ENCODE measurements at regions not wholly inside any gene's neighbourhood (a gene's known extent, or its start where the extent isn't known, plus 50 kb on each side); places are given as distances from the start of the nearest gene placed in this dataset.

DNA sequence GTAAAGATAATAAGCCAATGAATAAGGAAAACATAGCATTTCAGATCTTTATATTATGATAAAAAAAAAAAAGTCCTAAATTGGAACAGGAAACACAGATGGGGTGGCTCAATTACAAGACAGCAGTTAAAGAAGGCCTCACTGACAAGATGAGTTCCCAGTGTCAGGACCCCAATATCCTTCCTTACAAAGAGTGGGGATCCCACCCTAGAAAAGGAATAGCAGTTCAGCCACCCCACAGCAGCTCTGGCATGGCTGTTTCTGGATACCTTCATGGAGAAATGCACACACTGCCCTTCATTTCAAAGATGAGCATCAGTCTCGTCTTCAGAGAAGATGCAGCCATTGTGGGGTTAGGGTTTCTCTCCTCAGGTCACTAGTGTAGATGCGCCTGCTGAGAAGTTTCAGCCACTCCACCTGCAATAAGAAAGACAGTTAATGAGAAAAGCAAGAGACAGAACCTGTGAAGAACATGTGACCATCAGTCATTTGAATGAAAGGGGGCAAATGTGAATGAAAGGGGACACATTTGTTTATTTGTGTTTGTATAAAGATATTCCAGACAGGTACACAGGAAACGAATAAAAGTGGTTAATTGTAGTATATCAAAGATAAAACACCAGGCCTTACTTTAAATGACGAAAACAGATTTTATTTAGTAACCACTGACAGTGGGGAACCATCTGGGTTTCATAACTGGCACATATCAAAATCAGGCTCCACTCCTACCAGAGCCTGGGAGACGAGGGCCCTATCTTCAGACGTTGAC lies 121.3 kb upstream of the PRSS16 start (continued):
- TF ChIP-seq, protein P1, sequence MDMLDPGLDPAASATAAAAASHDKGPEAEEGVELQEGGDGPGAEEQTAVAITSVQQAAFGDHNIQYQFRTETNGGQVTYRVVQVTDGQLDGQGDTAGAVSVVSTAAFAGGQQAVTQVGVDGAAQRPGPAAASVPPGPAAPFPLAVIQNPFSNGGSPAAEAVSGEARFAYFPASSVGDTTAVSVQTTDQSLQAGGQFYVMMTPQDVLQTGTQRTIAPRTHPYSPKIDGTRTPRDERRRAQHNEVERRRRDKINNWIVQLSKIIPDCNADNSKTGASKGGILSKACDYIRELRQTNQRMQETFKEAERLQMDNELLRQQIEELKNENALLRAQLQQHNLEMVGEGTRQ (IDR thresholded peaks at IDR 0.05; ENCODE audit: borderline replicate concordance, low read depth, low read length), result no peak
- TF ChIP-seq RXRA (IDR thresholded peaks at IDR 0.05; ENCODE audit: borderline replicate concordance, low read depth) (no peak), FOSL2 (IDR thresholded peaks at IDR 0.05; ENCODE audit: borderline replicate concordance, low read depth) (no peak), JUND (IDR thresholded peaks at IDR 0.05) (no peak)

DNA sequence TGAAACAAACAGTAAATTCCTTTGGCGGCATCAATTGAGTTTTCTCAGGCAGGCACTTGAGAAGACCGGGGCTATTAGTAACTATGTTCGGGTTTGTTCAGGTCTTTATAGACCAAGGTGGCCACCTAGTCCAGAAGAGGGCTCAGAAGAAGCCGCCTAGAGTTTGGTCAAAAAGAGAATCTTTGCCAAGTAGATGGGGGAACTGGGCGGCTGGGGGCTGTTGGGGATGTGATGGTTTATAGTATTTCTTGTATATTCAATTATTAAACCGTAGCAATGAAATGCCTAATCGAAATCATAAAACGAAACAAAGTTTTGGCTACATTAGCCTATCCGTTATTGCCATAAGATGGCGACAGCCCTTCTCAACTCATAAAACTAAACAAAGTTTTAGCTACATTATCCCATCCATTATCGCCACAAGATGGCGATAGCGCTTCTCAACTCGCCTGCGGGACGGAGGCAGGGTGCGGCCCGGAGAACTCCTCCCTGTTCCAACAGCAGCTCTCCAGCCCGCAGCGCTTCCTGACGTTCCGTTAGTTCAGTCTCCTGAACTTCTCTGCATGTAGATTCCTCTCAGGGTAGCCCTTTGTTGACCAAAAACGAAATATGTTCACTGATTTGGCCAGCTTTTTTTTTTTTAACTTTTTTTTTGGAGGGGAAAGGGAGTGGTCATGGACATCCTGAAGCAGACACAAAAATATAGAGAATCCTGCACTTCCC lies 120.5 kb upstream of the PRSS16 start:
- CTCF ChIA-PET, result interaction anchor here (0.6 to 2.0 kb wide), 26 partner anchors 12 to 786 kb away, joined by 3 to 10 read pairs (median 3); a partner anchor contains a TSS
- 11% methylated on average over 23 of the region's 23 CpGs for WGBS (ENCODE audit: low lambda C conversion rate)
- peak; percentile 70 for DNase-seq
- TF ChIP-seq POLR2AphosphoS5 (IDR thresholded peaks at IDR 0.05; ENCODE audit: low read depth, low read length), result no peak
- peak; percentile 73; the same call in 1 of the 2 replicates for TF ChIP-seq SIN3A (IDR thresholded peaks at IDR 0.05; ENCODE audit: borderline replicate concordance, low read depth, low read length)
- TF ChIP-seq, protein P2, sequence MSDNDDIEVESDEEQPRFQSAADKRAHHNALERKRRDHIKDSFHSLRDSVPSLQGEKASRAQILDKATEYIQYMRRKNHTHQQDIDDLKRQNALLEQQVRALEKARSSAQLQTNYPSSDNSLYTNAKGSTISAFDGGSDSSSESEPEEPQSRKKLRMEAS (IDR thresholded peaks at IDR 0.05; ENCODE audit: low read depth), result no peak; the same call in 1 of the 2 replicates
- TF ChIP-seq RCOR1 (IDR thresholded peaks at IDR 0.05; ENCODE audit: low read length), result peak; percentile 90
- TF ChIP-seq YY1 (IDR thresholded peaks at IDR 0.05; ENCODE audit: low read depth), result peak; percentile 84
- TF ChIP-seq MXI1 (IDR thresholded peaks at IDR 0.05; ENCODE audit: low read depth, low read length), result peak; percentile 73
- no peak for TF ChIP-seq ELF1 (IDR thresholded peaks at IDR 0.05)
- TF ChIP-seq, protein P3, sequence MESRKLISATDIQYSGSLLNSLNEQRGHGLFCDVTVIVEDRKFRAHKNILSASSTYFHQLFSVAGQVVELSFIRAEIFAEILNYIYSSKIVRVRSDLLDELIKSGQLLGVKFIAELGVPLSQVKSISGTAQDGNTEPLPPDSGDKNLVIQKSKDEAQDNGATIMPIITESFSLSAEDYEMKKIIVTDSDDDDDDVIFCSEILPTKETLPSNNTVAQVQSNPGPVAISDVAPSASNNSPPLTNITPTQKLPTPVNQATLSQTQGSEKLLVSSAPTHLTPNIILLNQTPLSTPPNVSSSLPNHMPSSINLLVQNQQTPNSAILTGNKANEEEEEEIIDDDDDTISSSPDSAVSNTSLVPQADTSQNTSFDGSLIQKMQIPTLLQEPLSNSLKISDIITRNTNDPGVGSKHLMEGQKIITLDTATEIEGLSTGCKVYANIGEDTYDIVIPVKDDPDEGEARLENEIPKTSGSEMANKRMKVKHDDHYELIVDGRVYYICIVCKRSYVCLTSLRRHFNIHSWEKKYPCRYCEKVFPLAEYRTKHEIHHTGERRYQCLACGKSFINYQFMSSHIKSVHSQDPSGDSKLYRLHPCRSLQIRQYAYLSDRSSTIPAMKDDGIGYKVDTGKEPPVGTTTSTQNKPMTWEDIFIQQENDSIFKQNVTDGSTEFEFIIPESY (IDR thresholded peaks at IDR 0.05; ENCODE audit: borderline replicate concordance, low read depth), result peak; percentile 44; the same call in 1 of the 2 replicates
- TF ChIP-seq MEF2A (IDR thresholded peaks at IDR 0.05; ENCODE audit: borderline replicate concordance, low read depth), result no peak
- TF ChIP-seq SMC3 (IDR thresholded peaks at IDR 0.05; ENCODE audit: low read depth, low read length), result peak; percentile 58
- TF ChIP-seq CHD2 (IDR thresholded peaks at IDR 0.05; ENCODE audit: low read length, partially characterized antibody), result no peak
- TF ChIP-seq, protein P4, sequence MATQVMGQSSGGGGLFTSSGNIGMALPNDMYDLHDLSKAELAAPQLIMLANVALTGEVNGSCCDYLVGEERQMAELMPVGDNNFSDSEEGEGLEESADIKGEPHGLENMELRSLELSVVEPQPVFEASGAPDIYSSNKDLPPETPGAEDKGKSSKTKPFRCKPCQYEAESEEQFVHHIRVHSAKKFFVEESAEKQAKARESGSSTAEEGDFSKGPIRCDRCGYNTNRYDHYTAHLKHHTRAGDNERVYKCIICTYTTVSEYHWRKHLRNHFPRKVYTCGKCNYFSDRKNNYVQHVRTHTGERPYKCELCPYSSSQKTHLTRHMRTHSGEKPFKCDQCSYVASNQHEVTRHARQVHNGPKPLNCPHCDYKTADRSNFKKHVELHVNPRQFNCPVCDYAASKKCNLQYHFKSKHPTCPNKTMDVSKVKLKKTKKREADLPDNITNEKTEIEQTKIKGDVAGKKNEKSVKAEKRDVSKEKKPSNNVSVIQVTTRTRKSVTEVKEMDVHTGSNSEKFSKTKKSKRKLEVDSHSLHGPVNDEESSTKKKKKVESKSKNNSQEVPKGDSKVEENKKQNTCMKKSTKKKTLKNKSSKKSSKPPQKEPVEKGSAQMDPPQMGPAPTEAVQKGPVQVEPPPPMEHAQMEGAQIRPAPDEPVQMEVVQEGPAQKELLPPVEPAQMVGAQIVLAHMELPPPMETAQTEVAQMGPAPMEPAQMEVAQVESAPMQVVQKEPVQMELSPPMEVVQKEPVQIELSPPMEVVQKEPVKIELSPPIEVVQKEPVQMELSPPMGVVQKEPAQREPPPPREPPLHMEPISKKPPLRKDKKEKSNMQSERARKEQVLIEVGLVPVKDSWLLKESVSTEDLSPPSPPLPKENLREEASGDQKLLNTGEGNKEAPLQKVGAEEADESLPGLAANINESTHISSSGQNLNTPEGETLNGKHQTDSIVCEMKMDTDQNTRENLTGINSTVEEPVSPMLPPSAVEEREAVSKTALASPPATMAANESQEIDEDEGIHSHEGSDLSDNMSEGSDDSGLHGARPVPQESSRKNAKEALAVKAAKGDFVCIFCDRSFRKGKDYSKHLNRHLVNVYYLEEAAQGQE (IDR thresholded peaks at IDR 0.05; ENCODE audit: low read depth, low read length), result 0 out of 2 replicates have a peak, but pooled peaks have one; percentile 34
- TF ChIP-seq RAD21 (IDR thresholded peaks at IDR 0.05; ENCODE audit: low read length), result peak; percentile 78
- TF ChIP-seq, protein P5, sequence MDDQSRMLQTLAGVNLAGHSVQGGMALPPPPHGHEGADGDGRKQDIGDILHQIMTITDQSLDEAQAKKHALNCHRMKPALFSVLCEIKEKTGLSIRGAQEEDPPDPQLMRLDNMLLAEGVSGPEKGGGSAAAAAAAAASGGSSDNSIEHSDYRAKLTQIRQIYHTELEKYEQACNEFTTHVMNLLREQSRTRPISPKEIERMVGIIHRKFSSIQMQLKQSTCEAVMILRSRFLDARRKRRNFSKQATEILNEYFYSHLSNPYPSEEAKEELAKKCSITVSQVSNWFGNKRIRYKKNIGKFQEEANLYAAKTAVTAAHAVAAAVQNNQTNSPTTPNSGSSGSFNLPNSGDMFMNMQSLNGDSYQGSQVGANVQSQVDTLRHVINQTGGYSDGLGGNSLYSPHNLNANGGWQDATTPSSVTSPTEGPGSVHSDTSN (IDR thresholded peaks at IDR 0.05), result no peak
- TF ChIP-seq TEAD4 (IDR thresholded peaks at IDR 0.05; ENCODE audit: borderline replicate concordance, insufficient read depth), result no peak
- no peak for TF ChIP-seq NRF1 (IDR thresholded peaks at IDR 0.05; ENCODE audit: low read depth, low read length)
- 0 out of 2 replicates have a peak, but pooled peaks have one; percentile 34 for TF ChIP-seq GATA2 (CRISPR knock-in tag; IDR thresholded peaks at IDR 0.05)

More for the DNA sequence above, 120.5 kb upstream of the PRSS16 start:
- peaks cover 0 to 3% of the 10 kb centered on the region in 2 experiments for H3K36me3 ChIP-seq (replicated peaks in 1 of 2; ENCODE audit: control insufficient read depth in 1 of 2, insufficient read depth in 2 of 2, low read length in 1 of 2)
- peak overlapping the region; percentile 50; the same call in 1 of the 2 replicates for H3K9ac ChIP-seq
- H3K27me3 ChIP-seq (ENCODE audit: insufficient read depth), result no peaks in the 10 kb centered on the region
- peak overlapping the region; percentile 100 for H2AFZ ChIP-seq (ENCODE audit: low read depth)
- peaks cover 5 to 10% of the 10 kb centered on the region in 2 experiments; a peak in 3 of 4 replicates for H3K4me1 ChIP-seq (ENCODE audit: control insufficient read depth in 1 of 2, insufficient read depth in 2 of 2, low read depth in 1 of 2, low read length in 1 of 2)
- peak overlapping the region; percentile 65 to 82 for H3K27ac ChIP-seq (ENCODE audit: low read depth in 2 of 2, low read length in 1 of 2)
- POLR2A ChIA-PET, result interaction anchor here (0.7 to 1.8 kb wide), 3 partner anchors 19 to 968 kb away, joined by 3 to 22 read pairs (median 3); a partner anchor contains a TSS
- H3F3A ChIP-seq (replicated peaks; ENCODE audit: insufficient read depth), result peaks cover 22% of the 10 kb centered on the region
- no peaks in the 10 kb centered on the region for H3K9me2 ChIP-seq
- no peaks in the 10 kb centered on the region for H4K20me1 ChIP-seq (ENCODE audit: insufficient read depth)
- H3K4me3 ChIP-seq (ENCODE audit: low read depth in 2 of 2, low read length in 1 of 2), result peak overlapping the region; percentile 48 to 57
- no peaks in the 10 kb centered on the region for H3K9me3 ChIP-seq
- H3K79me2 ChIP-seq (ENCODE audit: insufficient read depth), result peaks cover 12% of the 10 kb centered on the region; the same call in 1 of the 2 replicates
- peak overlapping the region; percentile 70 for H3K4me2 ChIP-seq
